GM12873 (cell line): ENCODE measurements at regions not wholly inside any gene's neighbourhood (a gene's known extent, or its start where the extent isn't known, plus 50 kb on each side); places are given as distances from the start of the nearest gene placed in this dataset.

ENCODE experiments used
- CTCF ChIP-seq: IDR thresholded peaks from 2 replicates; pipeline ENCODE4 v1.5.1; 2012; ENCODE audit warnings: low read depth, mild to moderate bottlenecking, moderate library complexity, low read length, control low read depth; ENCODE audit not compliant: insufficient read depth; ENCODE audit errors: missing control alignments

- TF ChIP-seq CTCF: no peak
These were observed 375.8 kb downstream of the ZNF608 start for GRCh38 chr5:124370601-124371000.

- TF ChIP-seq CTCF: no peak
These were observed 381.1 kb downstream of the ZNF608 start for GRCh38 chr5:124365361-124365801.

- TF ChIP-seq CTCF: no peak
These were observed 390.5 kb downstream of the ZNF608 start for GRCh38 chr5:124355928-124356327.

GRCh38 chr5:124353016-124353415 lies 393.4 kb downstream of the ZNF608 start:
- no peak for TF ChIP-seq CTCF

- TF ChIP-seq CTCF: no peak
These were observed 394.1 kb downstream of the ZNF608 start for GRCh38 chr5:124352312-124352711.

GRCh38 chr5:124349931-124350330 lies 396.5 kb downstream of the ZNF608 start:
- TF ChIP-seq CTCF: no peak

- no peak for TF ChIP-seq CTCF
These were observed 403.0 kb downstream of the ZNF608 start for GRCh38 chr5:124343451-124343867.
